Raji (cell line): ENCODE measurements at regions not wholly inside any gene's neighbourhood (a gene's known extent, or its start where the extent isn't known, plus 50 kb on each side); places are given as distances from the start of the nearest gene placed in this dataset.

Source experiments
- POLR2A ChIP-seq: IDR thresholded peaks from 2 replicates; pipeline ENCODE4 v1.6.1; 2011; ENCODE audit warnings: low read depth, low read length, control low read depth; ENCODE audit not compliant: insufficient read depth

GRCh38 chr2:8123464-8123863 is 558.4 kb upstream of the ID2 start:
- no peak for TF ChIP-seq POLR2A

GRCh38 chr2:8125741-8126711 is 555.8 kb upstream of the ID2 start:
- TF ChIP-seq POLR2A, result no peak

GRCh38 chr2:8126783-8127182 is 555.1 kb upstream of the ID2 start:
- no peak for TF ChIP-seq POLR2A

DNA sequence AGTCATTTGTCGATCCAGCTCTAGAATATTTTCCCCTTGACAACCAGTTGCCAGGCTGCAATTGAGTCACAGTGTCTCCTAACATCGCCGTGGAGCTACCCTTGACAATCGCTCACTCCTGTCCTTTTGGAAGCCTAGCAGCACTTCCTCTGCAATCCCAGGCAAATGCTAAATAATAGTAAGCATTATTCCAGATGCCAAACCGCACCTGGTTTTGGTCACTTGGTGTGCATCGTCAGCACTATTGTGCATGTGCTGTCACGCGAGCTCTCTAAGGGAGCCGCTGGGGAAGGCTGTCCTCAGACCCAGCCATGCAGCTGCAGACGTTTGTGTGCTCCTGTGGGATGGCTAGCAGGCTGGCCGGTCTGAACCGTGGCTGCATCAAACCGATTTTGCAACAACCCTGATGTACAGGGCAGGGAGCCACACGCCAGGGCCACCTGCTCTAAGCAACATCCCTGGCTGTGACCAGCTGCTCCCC is 549.5 kb upstream of the ID2 start:
- no peak for TF ChIP-seq POLR2A

GRCh38 chr2:8132879-8133278 is 549.0 kb upstream of the ID2 start:
- TF ChIP-seq POLR2A, result no peak

DNA sequence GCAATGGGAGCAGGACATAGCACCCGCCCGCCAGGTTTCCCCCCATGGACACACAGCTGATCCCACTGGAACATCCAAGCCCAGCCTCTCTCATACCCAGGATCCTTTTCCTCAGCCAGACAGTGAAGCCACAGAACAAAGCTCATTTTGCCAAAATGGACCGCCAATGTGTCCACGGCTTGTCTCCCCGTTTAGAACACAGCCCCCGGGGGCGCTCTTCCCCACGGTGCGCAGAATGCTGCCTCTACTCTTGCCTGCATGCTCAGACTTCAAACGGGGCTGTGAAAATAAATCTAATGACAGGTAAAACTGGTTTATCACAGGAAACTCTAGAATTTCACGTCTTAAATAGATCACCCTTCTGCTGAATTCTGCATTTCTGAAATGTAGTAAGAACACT is 548.5 kb upstream of the ID2 start:
- no peak for TF ChIP-seq POLR2A

DNA sequence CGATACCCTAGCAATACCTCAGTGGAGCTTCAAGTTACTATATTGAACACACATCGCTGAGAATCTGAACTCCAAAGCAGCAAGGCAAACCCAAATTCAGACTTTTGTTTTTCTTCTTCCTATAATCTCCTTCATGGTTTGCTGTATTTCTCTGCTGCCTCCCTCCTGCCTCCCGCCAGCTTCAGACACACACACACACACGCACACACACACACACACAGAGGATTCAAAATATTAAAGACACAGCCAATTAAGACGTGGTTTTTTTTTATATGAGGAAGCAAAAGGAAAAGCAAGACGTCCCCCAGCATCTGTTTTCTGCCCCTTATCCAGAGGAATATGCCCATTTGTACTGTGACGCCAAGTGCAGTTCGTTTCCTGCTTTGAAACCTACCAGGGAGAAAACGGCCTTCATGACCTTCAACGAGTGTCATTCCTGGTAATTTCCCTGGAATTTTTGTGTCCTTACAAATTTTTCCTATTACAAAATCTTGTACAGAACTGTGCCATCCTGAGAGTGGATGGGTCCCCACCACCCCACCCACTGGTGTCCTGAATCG is 547.9 kb upstream of the ID2 start:
- no peak for TF ChIP-seq POLR2A

GRCh38 chr2:8134473-8134932 is 547.4 kb upstream of the ID2 start:
- no peak for TF ChIP-seq POLR2A

DNA sequence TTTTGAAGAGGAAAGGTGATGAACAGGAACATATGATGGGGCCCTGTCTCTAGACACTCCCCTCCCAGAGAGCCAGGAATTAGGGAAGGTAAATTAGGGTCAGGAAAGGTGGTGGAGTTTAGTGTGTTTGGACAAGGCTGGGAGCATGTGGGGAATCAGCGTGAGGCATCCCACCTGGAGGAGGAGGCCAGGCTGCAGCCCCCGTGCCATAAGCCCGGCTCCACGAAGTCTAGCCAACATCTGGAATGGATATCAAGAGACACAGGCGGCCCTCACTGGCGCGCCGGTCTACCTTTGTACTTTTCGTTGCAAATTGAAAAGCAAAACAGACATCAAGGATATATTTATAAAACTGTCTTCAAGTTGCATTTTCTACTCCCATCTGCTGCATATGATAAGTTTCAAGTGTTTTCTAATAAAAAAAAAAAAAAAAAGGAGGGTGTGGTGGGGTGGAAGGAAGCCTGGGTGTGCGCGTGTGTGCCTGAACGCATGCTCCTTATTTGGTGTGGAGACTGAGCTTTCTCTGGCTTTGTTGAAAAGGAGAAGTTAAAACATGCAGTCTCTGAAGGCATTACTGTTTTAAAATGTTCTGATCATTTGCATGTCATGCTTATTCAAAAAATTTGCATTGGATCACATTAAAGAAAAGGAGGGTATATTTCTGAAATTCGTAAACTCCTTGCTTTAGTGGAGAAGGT is 546.7 kb upstream of the ID2 start:
- no peak for TF ChIP-seq POLR2A

- TF ChIP-seq POLR2A, result no peak
These were observed 544.1 kb upstream of the ID2 start for GRCh38 chr2:8137801-8138200.

DNA sequence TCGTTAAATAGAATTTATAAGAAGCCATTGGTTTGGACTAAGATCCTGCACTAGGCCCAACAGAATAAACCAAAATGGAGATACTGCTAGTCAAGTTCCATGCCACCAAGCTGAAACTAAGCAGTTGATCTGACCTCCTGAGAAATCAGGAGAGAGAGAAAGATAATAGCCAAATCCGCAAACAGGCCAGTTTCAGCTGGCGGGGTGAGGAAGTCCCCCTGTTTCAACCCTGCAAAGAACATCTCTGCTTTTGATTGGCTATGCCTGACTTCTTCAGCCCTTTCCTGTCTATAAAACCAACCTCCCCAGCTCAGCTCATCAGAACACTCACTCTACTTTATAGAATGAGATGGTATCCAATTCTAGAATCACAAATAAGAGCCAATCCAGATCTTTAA is 543.3 kb upstream of the ID2 start:
- no peak for TF ChIP-seq POLR2A

- no peak for TF ChIP-seq POLR2A
These were observed 542.8 kb upstream of the ID2 start for GRCh38 chr2:8138923-8139667.

- no peak for TF ChIP-seq POLR2A
These were observed 542.1 kb upstream of the ID2 start for GRCh38 chr2:8139668-8140200.

DNA sequence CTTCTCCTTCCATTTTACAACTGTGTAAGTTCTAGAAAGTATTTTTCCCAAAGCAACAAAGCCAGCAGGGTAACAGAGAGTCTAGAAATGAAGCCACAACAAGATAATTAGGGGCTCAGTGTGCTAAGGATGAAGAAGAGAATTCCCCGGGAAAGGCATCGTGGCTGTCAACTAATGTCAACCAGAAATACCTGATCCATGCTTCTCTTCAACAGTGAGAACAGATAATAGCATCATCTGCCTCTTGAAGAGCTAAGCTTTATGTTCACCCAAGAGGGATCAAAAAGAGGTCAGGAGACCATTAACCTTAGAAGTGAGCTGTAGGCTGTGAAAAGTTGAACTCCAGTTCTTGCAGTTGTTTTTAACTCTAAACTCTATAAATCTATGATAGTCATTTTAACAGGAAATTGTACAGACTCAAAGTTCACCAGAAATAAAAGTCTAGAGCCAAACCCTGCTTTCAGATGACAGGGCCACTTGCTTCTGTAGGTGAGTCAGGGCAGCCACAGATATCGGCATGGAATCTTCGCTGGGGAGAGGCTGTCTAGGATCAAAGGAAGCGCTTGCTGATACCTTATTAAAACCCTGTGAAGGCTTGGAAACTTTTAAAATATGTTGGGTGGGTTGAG is 540.7 kb upstream of the ID2 start:
- no peak for TF ChIP-seq POLR2A
